ENCODE measurements at regions not wholly inside any gene's neighbourhood (a gene's known extent, or its start where the extent isn't known, plus 50 kb on each side); places are given as distances from the start of the nearest gene placed in this dataset.

- 90 to 94% methylated on average over 1 of the region's 1 CpG for WGBS, 2 donors
- no peak overlapping the region for H3K4me3 ChIP-seq (replicated peaks in 1 of 3)
- DNase-seq: no peak
- no peaks in the 10 kb centered on the region for H3K27me3 ChIP-seq
- H3K9me3 ChIP-seq: no peaks in the 10 kb centered on the region
- intact Hi-C loops (cut with DNase I): no loop called here
- peaks cover 25 to 26% of the 10 kb centered on the region in 2 donors for H3K4me1 ChIP-seq
- no peaks in the 10 kb centered on the region for H3K36me3 ChIP-seq
- TF ChIP-seq CTCF (IDR thresholded peaks at IDR 0.05) (no peak), POLR2A (IDR thresholded peaks at IDR 0.05) (no peak)
- peak overlapping the region in 2 of 3 donors; percentile 35 to 60 for H3K27ac ChIP-seq
Observed at GRCh38 chr12:97940105-97940504, 477.5 kb downstream of the RMST start.

GRCh38 chr12:97940629-97941028 is 478.0 kb downstream of the RMST start:
- Histone ChIP-seq H3K27ac (no peak overlapping the region), H3K27me3 (no peaks in the 10 kb centered on the region), H3K4me3 (replicated peaks in 1 of 3) (no peak overlapping the region), H3K36me3 (no peaks in the 10 kb centered on the region), H3K9me3 (no peaks in the 10 kb centered on the region), H3K4me1 (peaks cover 25 to 26% of the 10 kb centered on the region in 2 donors)
- no peak for DNase-seq
- no peak for TF ChIP-seq CTCF (IDR thresholded peaks at IDR 0.05)
- TF ChIP-seq POLR2A (IDR thresholded peaks at IDR 0.05): no peak
- WGBS, 2 donors: 78 to 81% methylated on average over 2 of the region's 2 CpGs
- intact Hi-C loops (cut with DNase I): no loop called here

GRCh38 chr12:97941686-97942354 is 479.2 kb downstream of the RMST start:
- no peak for TF ChIP-seq CTCF (IDR thresholded peaks at IDR 0.05)
- no peak for TF ChIP-seq POLR2A (IDR thresholded peaks at IDR 0.05)
- H3K4me3 ChIP-seq (replicated peaks in 1 of 3): no peak overlapping the region
- peaks cover 25 to 26% of the 10 kb centered on the region in 2 donors for H3K4me1 ChIP-seq
- intact Hi-C loops (cut with DNase I): no loop called here
- H3K9me3 ChIP-seq: no peaks in the 10 kb centered on the region
- DNase-seq: no peak
- 94 to 97% methylated on average over 3 of the region's 3 CpGs for WGBS, 2 donors
- no peak overlapping the region for H3K27ac ChIP-seq
- H3K36me3 ChIP-seq: no peaks in the 10 kb centered on the region
- no peaks in the 10 kb centered on the region for H3K27me3 ChIP-seq

GRCh38 chr12:97943359-97943758 is 480.8 kb downstream of the RMST start:
- no peak for TF ChIP-seq POLR2A (IDR thresholded peaks at IDR 0.05)
- TF ChIP-seq CTCF (IDR thresholded peaks at IDR 0.05): peak in 2 of 6 experiments; percentile 21
- WGBS, 2 donors: 63 to 81% methylated on average over 1 of the region's 1 CpG
- Histone ChIP-seq H3K27me3 (no peaks in the 10 kb centered on the region), H3K4me1 (peaks cover 14 to 15% of the 10 kb centered on the region in 2 donors), H3K27ac (no peak overlapping the region), H3K4me3 (replicated peaks in 1 of 3) (no peak overlapping the region), H3K36me3 (no peaks in the 10 kb centered on the region), H3K9me3 (no peaks in the 10 kb centered on the region)
- no peak for DNase-seq
- intact Hi-C loops (cut with DNase I): no loop called here

- Histone ChIP-seq H3K4me1 (peaks cover 5 to 6% of the 10 kb centered on the region in 2 donors), H3K4me3 (replicated peaks in 1 of 3) (no peak overlapping the region), H3K36me3 (no peaks in the 10 kb centered on the region), H3K27ac (no peak overlapping the region), H3K9me3 (no peaks in the 10 kb centered on the region), H3K27me3 (no peaks in the 10 kb centered on the region)
- 85 to 89% methylated on average over 2 of the region's 2 CpGs for WGBS, 2 donors
- no peak for DNase-seq
- no peak for TF ChIP-seq CTCF (IDR thresholded peaks at IDR 0.05)
- TF ChIP-seq POLR2A (IDR thresholded peaks at IDR 0.05): no peak
- intact Hi-C loops (cut with DNase I): no loop called here
Observed at GRCh38 chr12:97944576-97944975, 482.0 kb downstream of the RMST start.

All from thyroid gland (tissue), 4 donors.